ENCODE measurements at regions not wholly inside any gene's neighbourhood (a gene's known extent, or its start where the extent isn't known, plus 50 kb on each side); places are given as distances from the start of the nearest gene placed in this dataset.
"Not testable (repeated sequence)": the region's sequence is repeated elsewhere in the genome, so short reads cannot be mapped to it uniquely, and the experiment has no call there.

DNA sequence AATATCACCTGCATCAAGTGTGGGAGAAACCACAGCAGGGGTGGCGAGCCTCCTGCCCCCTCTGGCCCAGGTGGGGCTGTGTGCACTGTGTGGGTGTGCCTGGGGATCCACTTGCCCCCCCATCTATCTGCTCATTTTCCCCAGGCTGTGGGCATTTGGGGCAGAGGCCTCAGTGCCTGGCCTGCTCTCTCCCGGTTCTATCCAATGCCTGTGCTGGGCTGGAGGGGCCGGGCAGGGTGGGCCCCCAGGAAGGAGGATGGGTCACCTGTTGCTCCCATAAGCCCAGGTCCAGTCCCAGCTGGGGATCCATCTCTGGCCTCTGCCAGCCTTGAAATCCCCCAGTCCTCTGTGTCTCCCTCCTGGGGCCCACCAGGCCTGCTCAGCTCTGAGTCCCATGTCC is 105.6 kb downstream of the TMEM121 start:
- Histone ChIP-seq H3K9me2 (ENCODE audit: insufficient read depth) (no peaks in the 10 kb centered on the region), H3F3A (ENCODE audit: insufficient read depth) (no peaks in the 10 kb centered on the region), H3K36me3 (ENCODE audit: low read depth) (no peaks in the 10 kb centered on the region), H3K9ac (no peak overlapping the region), H3K4me1 (ENCODE audit: insufficient read depth) (no peaks in the 10 kb centered on the region), H3K79me2 (ENCODE audit: insufficient read depth) (no peaks in the 10 kb centered on the region), H3K27me3 (replicated peaks; ENCODE audit: insufficient read depth) (no peaks in the 10 kb centered on the region), H3K9me3 (ENCODE audit: low read depth) (no peaks in the 10 kb centered on the region), H3K27ac (no peak overlapping the region), H3K4me3 (no peak overlapping the region), H4K20me1 (ENCODE audit: insufficient read depth) (no peaks in the 10 kb centered on the region), H3K4me2 (ENCODE audit: unreplicated experiment) (no peak overlapping the region), H2AFZ (no peak overlapping the region)
- DNase-seq: no peak
- in situ Hi-C loops (cut with MboI): no loop called here
- WGBS, 2 experiments (ENCODE audit: low coverage in 1 of 2, low lambda C conversion rate in 2 of 2, missing lambda C conversion rate in 2 of 2): 20 to 36% methylated on average over 3 of the region's 3 CpGs
- TF ChIP-seq EZH2 (IDR thresholded peaks at IDR 0.05; ENCODE audit: insufficient read depth, poor library complexity, severe bottlenecking): no peak
- TF ChIP-seq EZH2phosphoT487 (IDR thresholded peaks at IDR 0.05; ENCODE audit: insufficient read depth, low read depth): no peak

DNA sequence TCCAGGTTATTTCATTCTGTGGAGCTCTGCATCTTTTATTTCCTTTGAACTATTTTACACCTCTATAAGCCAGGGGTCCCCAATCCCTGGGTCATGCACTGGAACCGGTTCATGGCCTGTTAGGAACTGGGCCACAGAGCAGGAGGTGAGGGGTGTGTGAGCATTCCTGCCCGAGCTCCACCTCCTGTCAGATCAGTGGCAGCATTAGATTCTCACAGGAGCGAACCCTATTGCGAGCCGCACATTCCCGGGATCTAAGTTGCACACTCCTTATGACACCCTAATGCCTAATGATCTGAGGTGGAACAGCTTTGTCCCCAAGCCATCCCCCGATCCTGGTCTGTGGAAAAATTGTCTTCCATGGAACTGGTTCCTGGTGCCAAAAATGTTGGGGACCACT is 107.2 kb downstream of the TMEM121 start:
- DNase-seq; H4K20me1 ChIP-seq (ENCODE audit: insufficient read depth); H3K4me1 ChIP-seq (ENCODE audit: insufficient read depth); H3F3A ChIP-seq (ENCODE audit: insufficient read depth); H3K4me3 ChIP-seq; H3K4me2 ChIP-seq (ENCODE audit: unreplicated experiment); H3K27me3 ChIP-seq (replicated peaks; ENCODE audit: insufficient read depth); in situ Hi-C loops (cut with MboI); H3K9me3 ChIP-seq (ENCODE audit: low read depth); H3K9ac ChIP-seq; H3K9me2 ChIP-seq (ENCODE audit: insufficient read depth); H2AFZ ChIP-seq; H3K27ac ChIP-seq; H3K79me2 ChIP-seq (ENCODE audit: insufficient read depth); H3K36me3 ChIP-seq (ENCODE audit: low read depth): not testable (repeated sequence)
- WGBS, 2 experiments (ENCODE audit: low coverage in 1 of 2, low lambda C conversion rate in 2 of 2, missing lambda C conversion rate in 2 of 2): 48 to 52% methylated on average over 7 of the region's 7 CpGs

DNA sequence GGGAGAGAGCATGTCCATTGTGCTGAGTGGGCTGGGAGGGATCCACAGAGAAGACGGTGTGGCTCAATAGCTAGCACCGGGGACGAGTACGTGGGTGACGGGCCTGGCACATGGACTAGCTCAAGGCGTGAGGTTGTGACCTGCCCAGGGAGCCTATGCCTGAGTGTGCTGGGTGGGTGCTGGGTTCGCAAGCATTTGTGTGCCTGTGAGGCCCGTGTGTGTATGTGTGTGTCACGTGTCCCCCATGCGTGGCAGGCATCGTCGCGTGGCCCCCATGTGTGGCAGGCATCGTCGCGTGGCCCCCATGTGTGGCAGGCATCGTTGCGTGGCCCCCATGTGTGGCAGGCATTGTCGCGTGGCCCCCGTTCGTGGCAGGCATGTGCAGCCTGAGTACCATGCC is 109.2 kb downstream of the TMEM121 start:
- no peaks in the 10 kb centered on the region for H3K9me2 ChIP-seq (ENCODE audit: insufficient read depth)
- H2AFZ ChIP-seq: no peak overlapping the region
- H4K20me1 ChIP-seq (ENCODE audit: insufficient read depth): no peaks in the 10 kb centered on the region
- no peaks in the 10 kb centered on the region for H3K36me3 ChIP-seq (ENCODE audit: low read depth)
- in situ Hi-C loops (cut with MboI): no loop called here
- no peak overlapping the region for H3K4me2 ChIP-seq (ENCODE audit: unreplicated experiment)
- no peaks in the 10 kb centered on the region for H3K27me3 ChIP-seq (replicated peaks; ENCODE audit: insufficient read depth)
- H3K4me1 ChIP-seq (ENCODE audit: insufficient read depth): no peaks in the 10 kb centered on the region
- H3K9ac ChIP-seq: no peak overlapping the region
- no peaks in the 10 kb centered on the region for H3F3A ChIP-seq (ENCODE audit: insufficient read depth)
- no peak overlapping the region for H3K27ac ChIP-seq
- no peaks in the 10 kb centered on the region for H3K79me2 ChIP-seq (ENCODE audit: insufficient read depth)
- no peak for DNase-seq
- TF ChIP-seq EZH2 (IDR thresholded peaks at IDR 0.05; ENCODE audit: insufficient read depth, poor library complexity, severe bottlenecking) (no peak), EZH2phosphoT487 (IDR thresholded peaks at IDR 0.05; ENCODE audit: insufficient read depth, low read depth) (no peak)
- H3K9me3 ChIP-seq (ENCODE audit: low read depth): no peaks in the 10 kb centered on the region
- WGBS, 2 experiments (ENCODE audit: low coverage in 1 of 2, low lambda C conversion rate in 2 of 2, missing lambda C conversion rate in 2 of 2): 70 to 73% methylated on average over 15 to 18 of the region's 22 CpGs
- no peak overlapping the region for H3K4me3 ChIP-seq

- H3K27ac ChIP-seq; H4K20me1 ChIP-seq (ENCODE audit: insufficient read depth); H3F3A ChIP-seq (ENCODE audit: insufficient read depth); H3K27me3 ChIP-seq (replicated peaks; ENCODE audit: insufficient read depth); H3K4me1 ChIP-seq (ENCODE audit: insufficient read depth); H3K9me3 ChIP-seq (ENCODE audit: low read depth); in situ Hi-C loops (cut with MboI); H3K4me3 ChIP-seq; H3K4me2 ChIP-seq (ENCODE audit: unreplicated experiment); H3K36me3 ChIP-seq (ENCODE audit: low read depth); H3K79me2 ChIP-seq (ENCODE audit: insufficient read depth); H3K9me2 ChIP-seq (ENCODE audit: insufficient read depth); H2AFZ ChIP-seq; DNase-seq; H3K9ac ChIP-seq: not testable (repeated sequence)
- WGBS, 2 experiments (ENCODE audit: low coverage in 1 of 2, low lambda C conversion rate in 2 of 2, missing lambda C conversion rate in 2 of 2): 43 to 48% methylated on average over 7 of the region's 7 CpGs
Observed at GRCh38 chr14:105636021-105636420, 109.6 kb downstream of the TMEM121 start.

DNA sequence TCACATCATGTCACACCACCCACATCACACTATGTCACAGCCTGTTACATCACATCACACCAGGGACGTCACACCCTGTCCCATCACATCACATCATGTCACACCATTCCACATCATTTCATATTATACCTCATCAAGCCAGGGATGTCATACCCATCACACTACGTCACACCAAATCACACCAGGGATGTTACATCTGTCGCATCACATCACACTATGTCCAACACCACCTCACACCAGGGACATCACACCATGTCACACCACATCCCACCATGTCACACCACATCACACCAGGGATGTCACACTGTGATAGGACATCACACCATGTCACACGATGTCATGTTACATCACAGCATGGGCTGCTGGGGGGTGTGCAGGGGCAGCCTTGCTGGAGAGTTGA is 110.6 kb downstream of the TMEM121 start:
- Histone ChIP-seq H3K9me3 (ENCODE audit: low read depth) (no peaks in the 10 kb centered on the region), H4K20me1 (ENCODE audit: insufficient read depth) (no peaks in the 10 kb centered on the region), H3K27ac (no peak overlapping the region), H3K4me3 (no peak overlapping the region), H3K4me1 (ENCODE audit: insufficient read depth) (no peaks in the 10 kb centered on the region), H3F3A (ENCODE audit: insufficient read depth) (no peaks in the 10 kb centered on the region), H2AFZ (no peak overlapping the region), H3K27me3 (replicated peaks; ENCODE audit: insufficient read depth) (no peaks in the 10 kb centered on the region), H3K9ac (no peak overlapping the region), H3K4me2 (ENCODE audit: unreplicated experiment) (no peak overlapping the region), H3K36me3 (ENCODE audit: low read depth) (no peaks in the 10 kb centered on the region), H3K9me2 (ENCODE audit: insufficient read depth) (no peaks in the 10 kb centered on the region), H3K79me2 (ENCODE audit: insufficient read depth) (no peaks in the 10 kb centered on the region)
- 28 to 33% methylated on average over 4 of the region's 4 CpGs for WGBS, 2 experiments (ENCODE audit: low coverage in 1 of 2, low lambda C conversion rate in 2 of 2, missing lambda C conversion rate in 2 of 2)
- TF ChIP-seq EZH2 (IDR thresholded peaks at IDR 0.05; ENCODE audit: insufficient read depth, poor library complexity, severe bottlenecking) (no peak), EZH2phosphoT487 (IDR thresholded peaks at IDR 0.05; ENCODE audit: insufficient read depth, low read depth) (no peak)
- DNase-seq: no peak
- in situ Hi-C loops (cut with MboI): no loop called here

GRCh38 chr14:105637345-105637744 is 111.0 kb downstream of the TMEM121 start:
- H3K36me3 ChIP-seq (ENCODE audit: low read depth); H3K4me2 ChIP-seq (ENCODE audit: unreplicated experiment); H3K79me2 ChIP-seq (ENCODE audit: insufficient read depth); H3K27ac ChIP-seq; H3K9ac ChIP-seq; H3F3A ChIP-seq (ENCODE audit: insufficient read depth); H3K9me2 ChIP-seq (ENCODE audit: insufficient read depth); DNase-seq; H2AFZ ChIP-seq; H3K27me3 ChIP-seq (replicated peaks; ENCODE audit: insufficient read depth); H3K4me3 ChIP-seq; H4K20me1 ChIP-seq (ENCODE audit: insufficient read depth); in situ Hi-C loops (cut with MboI); H3K4me1 ChIP-seq (ENCODE audit: insufficient read depth); H3K9me3 ChIP-seq (ENCODE audit: low read depth): not testable (repeated sequence)
- 48 to 57% methylated on average over 7 to 10 of the region's 10 CpGs for WGBS, 2 experiments (ENCODE audit: low coverage in 1 of 2, low lambda C conversion rate in 2 of 2, missing lambda C conversion rate in 2 of 2)

- in situ Hi-C loops (cut with MboI); H3K4me1 ChIP-seq (ENCODE audit: insufficient read depth): not testable (repeated sequence)
Observed at GRCh38 chr14:105639969-105640931, 113.9 kb downstream of the TMEM121 start.

More at GRCh38 chr14:105639969-105640931, 113.9 kb downstream of the TMEM121 start:
- not testable (repeated sequence) for H4K20me1 ChIP-seq (ENCODE audit: insufficient read depth); H3K9ac ChIP-seq; H3K9me3 ChIP-seq (ENCODE audit: low read depth); H3K27me3 ChIP-seq (replicated peaks; ENCODE audit: insufficient read depth); H3K79me2 ChIP-seq (ENCODE audit: insufficient read depth); H3K4me2 ChIP-seq (ENCODE audit: unreplicated experiment); H3K9me2 ChIP-seq (ENCODE audit: insufficient read depth); H3K4me3 ChIP-seq; H2AFZ ChIP-seq; H3K36me3 ChIP-seq (ENCODE audit: low read depth); H3K27ac ChIP-seq; H3F3A ChIP-seq (ENCODE audit: insufficient read depth); DNase-seq
- WGBS, 2 experiments (ENCODE audit: low coverage in 1 of 2, low lambda C conversion rate in 2 of 2, missing lambda C conversion rate in 2 of 2): 34 to 36% methylated on average over 23 to 26 of the region's 33 CpGs
